SK-N-SH (cell line): ENCODE measurements at regions not wholly inside any gene's neighbourhood (a gene's known extent, or its start where the extent isn't known, plus 50 kb on each side); places are given as distances from the start of the nearest gene placed in this dataset.

Source experiments
- CTCF ChIA-PET: fragments of 300-600, 350-600 bp; formaldehyde crosslinking; extraction: SDS; loops from one replicate; lab custom pipeline; 2021; lab: Yijun Ruan, JAX
- POLR2A ChIA-PET: fragments of 350-600 bp; sonication (Branson Sonifier 250); formaldehyde crosslinking; extraction: SDS; loops from one replicate; lab custom pipeline; 2020; ENCODE audit warnings: antibody characterized with exemption, inconsistent platforms; lab: Yijun Ruan, JAX
- DNase-seq: peaks from one replicate; pipeline ENCODE4 v3.0.0; 2012
- H2AFZ ChIP-seq: fragments of 200-600 bp; sonication (generic); 2 replicates; pipeline ENCODE4 v1.8.1; 2016; ENCODE audit warnings: antibody characterized with exemption, mild to moderate bottlenecking, low read depth
- H3F3A ChIP-seq: fragments of 200-600 bp; sonication (generic); replicated peaks from 2 replicates; pipeline ENCODE3; 2016; ENCODE audit warnings: antibody characterized with exemption, mild to moderate bottlenecking; ENCODE audit not compliant: insufficient read depth
- H3K27ac ChIP-seq, 2 experiments: fragments of 200-500 bp in 1 of 2; fragments of 200-600 bp in 1 of 2; sonication (Bioruptor generic) in 1 of 2; sonication (generic), shearing (Covaris generic) in 1 of 2; 2 replicates each; pipeline versions ENCODE4 v1.5.1 to v1.6.1; 2014 to 2016; ENCODE audit warnings: low read depth in 2 of 2, inconsistent platforms in 1 of 2, low read length in 1 of 2, mild to moderate bottlenecking in 1 of 2, mixed read lengths in 1 of 2
- H3K27me3 ChIP-seq: fragments of 200-600 bp; sonication (generic), shearing (Covaris generic); 2 replicates; pipeline ENCODE4 v1.6.1; 2016; ENCODE audit warnings: mixed run types; ENCODE audit not compliant: insufficient read depth
- H3K36me3 ChIP-seq, 2 experiments: fragments of 200-500 bp in 1 of 2; fragments of 200-600 bp in 1 of 2; sonication (Bioruptor generic) in 1 of 2; sonication (generic) in 1 of 2; replicated peaks in 1 of 2; 2 replicates each; pipeline versions ENCODE3 to v1.5.1; 2014 to 2016; ENCODE audit warnings: low read length in 1 of 2, mild to moderate bottlenecking in 1 of 2; ENCODE audit not compliant: insufficient read depth in 2 of 2, control insufficient read depth in 1 of 2
- H3K4me1 ChIP-seq, 2 experiments: fragments of 200-500 bp in 1 of 2; fragments of 200-600 bp in 1 of 2; sonication (Bioruptor generic) in 1 of 2; sonication (generic), shearing (Covaris generic) in 1 of 2; 2 replicates each; pipeline versions ENCODE4 v1.5.1 to v1.6.1; 2014 to 2016; ENCODE audit warnings: low read depth in 1 of 2, low read length in 1 of 2, mixed run types in 1 of 2; ENCODE audit not compliant: insufficient read depth in 2 of 2, control insufficient read depth in 1 of 2
- H3K4me2 ChIP-seq: fragments of 200-600 bp; sonication (generic), shearing (Covaris generic); 2 replicates; pipeline ENCODE4 v1.6.1; 2017; ENCODE audit warnings: mixed run types
- H3K4me3 ChIP-seq, 2 experiments: fragments of 200-500 bp in 1 of 2; fragments of 200-600 bp in 1 of 2; sonication (Bioruptor generic) in 1 of 2; sonication (generic), shearing (Covaris generic) in 1 of 2; 2 replicates each; pipeline versions ENCODE4 v1.5.1 to v1.8.1; 2014 to 2016; ENCODE audit warnings: low read depth in 2 of 2, inconsistent platforms in 1 of 2, low read length in 1 of 2, mild to moderate bottlenecking in 1 of 2, mixed read lengths in 1 of 2, moderate library complexity in 1 of 2
- H3K79me2 ChIP-seq: fragments of 200-600 bp; sonication (generic); 2 replicates; pipeline ENCODE4 v1.8.1; 2017; ENCODE audit warnings: mild to moderate bottlenecking; ENCODE audit not compliant: insufficient read depth
- H3K9ac ChIP-seq: fragments of 200-600 bp; sonication (generic); 2 replicates; pipeline ENCODE4 v1.6.1; 2017; ENCODE audit warnings: mixed run types
- H3K9me2 ChIP-seq: fragments of 200-600 bp; sonication (generic); 2 replicates; pipeline ENCODE4 v1.6.1; 2017; ENCODE audit warnings: mixed run types
- H3K9me3 ChIP-seq: fragments of 200-600 bp; sonication (generic); 2 replicates; pipeline ENCODE4 v1.6.1; 2017; ENCODE audit warnings: mixed run types, mild to moderate bottlenecking, moderate library complexity
- H4K20me1 ChIP-seq: fragments of 200-600 bp; sonication (generic); 2 replicates; pipeline ENCODE4 v1.6.1; 2017; ENCODE audit warnings: mild to moderate bottlenecking, mixed run types; ENCODE audit not compliant: insufficient read depth
- CHD2 ChIP-seq: fragments of 150-350 bp; IDR thresholded peaks from 2 replicates; pipeline ENCODE4 v1.6.1; 2018; ENCODE audit warnings: low read length; ENCODE audit not compliant: partially characterized antibody
- EP300 ChIP-seq, 2 experiments: IDR thresholded peaks; 2 replicates each; pipeline versions ENCODE4 v1.4.0 to v1.6.1; 2012; ENCODE audit warnings: borderline replicate concordance in 1 of 2, low read depth in 1 of 2, low read length in 1 of 2
- FOXM1 ChIP-seq: IDR thresholded peaks from 2 replicates; pipeline ENCODE4 v1.4.0; 2012; ENCODE audit warnings: low read depth, mild to moderate bottlenecking
- GABPA ChIP-seq: IDR thresholded peaks from 2 replicates; pipeline ENCODE4 v1.4.0; 2012; ENCODE audit warnings: low read depth, mild to moderate bottlenecking
- GATA2 ChIP-seq: sonication (generic); formaldehyde crosslinking; IDR thresholded peaks from 2 replicates; pipeline ENCODE4 v1.5.0; 2020; ENCODE audit warnings: mild to moderate bottlenecking, missing genetic modification reagents
- JUND ChIP-seq: IDR thresholded peaks from 2 replicates; pipeline ENCODE4 v1.4.0; 2012
- MEF2A ChIP-seq: IDR thresholded peaks from 2 replicates; pipeline ENCODE4 v1.4.0; 2012; ENCODE audit warnings: low read depth, borderline replicate concordance
- MXI1 ChIP-seq: IDR thresholded peaks from 2 replicates; pipeline ENCODE4 v1.6.1; 2012; ENCODE audit warnings: mild to moderate bottlenecking, low read depth, low read length, improper control_type of control experiment
- NFIC ChIP-seq: IDR thresholded peaks from 2 replicates; pipeline ENCODE4 v1.4.0; 2012; ENCODE audit warnings: borderline replicate concordance
- NRF1 ChIP-seq: IDR thresholded peaks from 2 replicates; pipeline ENCODE4 v1.6.1; 2012; ENCODE audit warnings: low read depth, mild to moderate bottlenecking, low read length
- POLR2AphosphoS5 ChIP-seq: IDR thresholded peaks from 2 replicates; pipeline ENCODE4 v1.6.1; 2012; ENCODE audit warnings: low read depth, low read length
- RFX5 ChIP-seq: IDR thresholded peaks from 2 replicates; pipeline ENCODE4 v1.6.1; 2012; ENCODE audit warnings: mild to moderate bottlenecking, improper control_type of control experiment, low read length
- SMC3 ChIP-seq: IDR thresholded peaks from 2 replicates; pipeline ENCODE4 v1.6.1; 2012; ENCODE audit warnings: low read depth, low read length, improper control_type of control experiment
- TAF1 ChIP-seq: IDR thresholded peaks from 2 replicates; pipeline ENCODE4 v1.6.1; 2012; ENCODE audit warnings: low read depth, mild to moderate bottlenecking, low read length, moderate library complexity, borderline replicate concordance
- TCF12 ChIP-seq: IDR thresholded peaks from 2 replicates; pipeline ENCODE4 v1.4.0; 2012
- WGBS: methylation state at CpG from one replicate; pipeline ENCODE4 v1.1.6; 2017; ENCODE audit warnings: low lambda C conversion rate; 5-methylcytosine and 5-hydroxymethylcytosine counted together
- TF ChIP-seq, protein P1 (sequence below): IDR thresholded peaks from 2 replicates; pipeline ENCODE4; 2012
- TF ChIP-seq, protein P2 (sequence below): IDR thresholded peaks from 2 replicates; pipeline ENCODE4 v1.4.0; 2012; ENCODE audit warnings: low read depth
- TF ChIP-seq, protein P3 (sequence below): IDR thresholded peaks from 2 replicates; pipeline ENCODE4 v1.4.0; 2012; ENCODE audit warnings: low read depth, borderline replicate concordance
- TF ChIP-seq, protein P4 (sequence below): IDR thresholded peaks from 2 replicates; pipeline ENCODE4 v1.6.1; 2012; ENCODE audit warnings: mild to moderate bottlenecking, low read depth, low read length, moderate library complexity

DNA sequence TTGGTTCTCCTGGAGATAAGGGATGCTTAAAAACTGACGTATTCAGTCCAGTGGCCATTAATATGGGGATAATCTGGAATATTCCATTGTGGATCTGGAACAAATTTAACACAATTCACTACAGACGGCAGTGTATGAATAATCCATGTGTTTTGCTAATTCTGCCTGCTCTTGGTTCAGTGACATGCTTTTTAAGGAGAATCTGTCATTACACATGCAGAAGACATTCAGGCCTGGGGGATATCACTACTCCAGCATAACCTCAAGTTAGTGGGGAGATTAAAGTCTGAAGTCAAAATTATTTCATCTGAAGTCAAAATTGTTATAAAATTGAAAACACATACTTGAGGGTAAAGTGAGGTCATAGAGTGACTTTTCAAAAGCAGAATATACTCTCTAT, 789.3 kb downstream of the USP25 start (continued):
- TF ChIP-seq MXI1 = no peak
- no peak for TF ChIP-seq RFX5
- TF ChIP-seq, protein P1, sequence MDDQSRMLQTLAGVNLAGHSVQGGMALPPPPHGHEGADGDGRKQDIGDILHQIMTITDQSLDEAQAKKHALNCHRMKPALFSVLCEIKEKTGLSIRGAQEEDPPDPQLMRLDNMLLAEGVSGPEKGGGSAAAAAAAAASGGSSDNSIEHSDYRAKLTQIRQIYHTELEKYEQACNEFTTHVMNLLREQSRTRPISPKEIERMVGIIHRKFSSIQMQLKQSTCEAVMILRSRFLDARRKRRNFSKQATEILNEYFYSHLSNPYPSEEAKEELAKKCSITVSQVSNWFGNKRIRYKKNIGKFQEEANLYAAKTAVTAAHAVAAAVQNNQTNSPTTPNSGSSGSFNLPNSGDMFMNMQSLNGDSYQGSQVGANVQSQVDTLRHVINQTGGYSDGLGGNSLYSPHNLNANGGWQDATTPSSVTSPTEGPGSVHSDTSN = no peak

DNA sequence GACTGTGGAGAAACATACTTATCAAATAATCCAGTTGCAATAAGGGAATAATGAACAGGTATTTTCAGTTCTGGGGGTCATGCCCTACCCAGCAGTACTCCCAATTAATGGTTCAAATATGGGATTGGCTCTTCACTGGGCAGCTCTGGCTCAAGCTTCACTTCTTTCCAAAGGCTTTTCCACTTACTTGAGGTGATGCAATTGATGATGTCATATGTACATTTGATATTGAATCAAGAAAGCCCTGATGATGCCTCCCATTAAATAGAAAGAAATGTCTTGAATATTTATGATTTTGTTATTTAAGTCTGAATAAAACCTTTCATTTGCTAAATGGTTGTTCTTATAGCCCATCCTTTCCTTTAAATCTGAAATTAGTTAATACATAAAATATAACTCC, 789.9 kb downstream of the USP25 start:
- no peak overlapping the region for H2AFZ ChIP-seq
- no peak overlapping the region for H3K4me3 ChIP-seq
- no peak overlapping the region for H3K9ac ChIP-seq
- H3K27ac ChIP-seq = no peak overlapping the region
- TF ChIP-seq SMC3 (no peak), JUND (no peak), TCF12 (no peak), NFIC (no peak), MEF2A (no peak), NRF1 (no peak), MXI1 (no peak), TAF1 (no peak), GABPA (no peak), FOXM1 (no peak), CHD2 (no peak), RFX5 (no peak)
- TF ChIP-seq, protein P2, sequence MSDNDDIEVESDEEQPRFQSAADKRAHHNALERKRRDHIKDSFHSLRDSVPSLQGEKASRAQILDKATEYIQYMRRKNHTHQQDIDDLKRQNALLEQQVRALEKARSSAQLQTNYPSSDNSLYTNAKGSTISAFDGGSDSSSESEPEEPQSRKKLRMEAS = no peak
- TF ChIP-seq, protein P3, sequence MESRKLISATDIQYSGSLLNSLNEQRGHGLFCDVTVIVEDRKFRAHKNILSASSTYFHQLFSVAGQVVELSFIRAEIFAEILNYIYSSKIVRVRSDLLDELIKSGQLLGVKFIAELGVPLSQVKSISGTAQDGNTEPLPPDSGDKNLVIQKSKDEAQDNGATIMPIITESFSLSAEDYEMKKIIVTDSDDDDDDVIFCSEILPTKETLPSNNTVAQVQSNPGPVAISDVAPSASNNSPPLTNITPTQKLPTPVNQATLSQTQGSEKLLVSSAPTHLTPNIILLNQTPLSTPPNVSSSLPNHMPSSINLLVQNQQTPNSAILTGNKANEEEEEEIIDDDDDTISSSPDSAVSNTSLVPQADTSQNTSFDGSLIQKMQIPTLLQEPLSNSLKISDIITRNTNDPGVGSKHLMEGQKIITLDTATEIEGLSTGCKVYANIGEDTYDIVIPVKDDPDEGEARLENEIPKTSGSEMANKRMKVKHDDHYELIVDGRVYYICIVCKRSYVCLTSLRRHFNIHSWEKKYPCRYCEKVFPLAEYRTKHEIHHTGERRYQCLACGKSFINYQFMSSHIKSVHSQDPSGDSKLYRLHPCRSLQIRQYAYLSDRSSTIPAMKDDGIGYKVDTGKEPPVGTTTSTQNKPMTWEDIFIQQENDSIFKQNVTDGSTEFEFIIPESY = no peak
- TF ChIP-seq, all 33 proteins: peak for 0
- Histone ChIP-seq H3K9me3 (no peaks in the 10 kb centered on the region), H3K27me3 (no peaks in the 10 kb centered on the region), H3F3A (no peaks in the 10 kb centered on the region), H3K9me2 (no peaks in the 10 kb centered on the region), H3K4me1 (no peaks in the 10 kb centered on the region), H3K79me2 (no peaks in the 10 kb centered on the region), H3K36me3 (no peaks in the 10 kb centered on the region), H4K20me1 (no peaks in the 10 kb centered on the region), H3K4me2 (no peak overlapping the region)
- ChIA-PET CTCF (no interaction called here), POLR2A (no interaction called here)
- no peak for DNase-seq

DNA sequence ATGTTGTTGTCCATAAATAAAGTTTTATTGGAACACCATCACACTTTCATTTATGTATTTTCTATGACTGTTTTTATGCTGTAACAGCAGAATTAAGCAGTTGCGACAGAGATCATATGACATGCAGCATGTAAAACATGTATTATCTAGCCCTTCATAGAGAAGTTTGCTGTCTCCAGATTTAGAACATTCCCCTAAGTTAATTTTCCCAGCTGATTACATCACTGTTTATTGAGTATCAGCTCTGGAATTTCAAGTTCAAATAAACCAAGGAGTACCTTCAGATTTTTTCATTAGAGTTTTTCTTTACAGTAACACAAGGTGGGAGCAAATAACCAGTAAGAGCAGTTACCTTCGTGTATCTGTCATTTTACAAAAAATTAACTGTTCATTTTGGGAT, 792.8 kb downstream of the USP25 start:
- no peak for TF ChIP-seq EP300 (IDR thresholded peaks at IDR 0.05; ENCODE audit: borderline replicate concordance in 1 of 2, low read depth in 1 of 2, low read length in 1 of 2)
- no peak for TF ChIP-seq POLR2AphosphoS5
- TF ChIP-seq, protein P1 = no peak
- TF ChIP-seq GATA2 (CRISPR knock-in tag) = no peak
- TF ChIP-seq FOXM1 = no peak
- TF ChIP-seq, protein P4, sequence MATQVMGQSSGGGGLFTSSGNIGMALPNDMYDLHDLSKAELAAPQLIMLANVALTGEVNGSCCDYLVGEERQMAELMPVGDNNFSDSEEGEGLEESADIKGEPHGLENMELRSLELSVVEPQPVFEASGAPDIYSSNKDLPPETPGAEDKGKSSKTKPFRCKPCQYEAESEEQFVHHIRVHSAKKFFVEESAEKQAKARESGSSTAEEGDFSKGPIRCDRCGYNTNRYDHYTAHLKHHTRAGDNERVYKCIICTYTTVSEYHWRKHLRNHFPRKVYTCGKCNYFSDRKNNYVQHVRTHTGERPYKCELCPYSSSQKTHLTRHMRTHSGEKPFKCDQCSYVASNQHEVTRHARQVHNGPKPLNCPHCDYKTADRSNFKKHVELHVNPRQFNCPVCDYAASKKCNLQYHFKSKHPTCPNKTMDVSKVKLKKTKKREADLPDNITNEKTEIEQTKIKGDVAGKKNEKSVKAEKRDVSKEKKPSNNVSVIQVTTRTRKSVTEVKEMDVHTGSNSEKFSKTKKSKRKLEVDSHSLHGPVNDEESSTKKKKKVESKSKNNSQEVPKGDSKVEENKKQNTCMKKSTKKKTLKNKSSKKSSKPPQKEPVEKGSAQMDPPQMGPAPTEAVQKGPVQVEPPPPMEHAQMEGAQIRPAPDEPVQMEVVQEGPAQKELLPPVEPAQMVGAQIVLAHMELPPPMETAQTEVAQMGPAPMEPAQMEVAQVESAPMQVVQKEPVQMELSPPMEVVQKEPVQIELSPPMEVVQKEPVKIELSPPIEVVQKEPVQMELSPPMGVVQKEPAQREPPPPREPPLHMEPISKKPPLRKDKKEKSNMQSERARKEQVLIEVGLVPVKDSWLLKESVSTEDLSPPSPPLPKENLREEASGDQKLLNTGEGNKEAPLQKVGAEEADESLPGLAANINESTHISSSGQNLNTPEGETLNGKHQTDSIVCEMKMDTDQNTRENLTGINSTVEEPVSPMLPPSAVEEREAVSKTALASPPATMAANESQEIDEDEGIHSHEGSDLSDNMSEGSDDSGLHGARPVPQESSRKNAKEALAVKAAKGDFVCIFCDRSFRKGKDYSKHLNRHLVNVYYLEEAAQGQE = no peak
- TF ChIP-seq, all 33 proteins: peak for 0
- 70% methylated on average over 2 of the region's 2 CpGs for WGBS
- no peak overlapping the region for H3K9ac ChIP-seq
- no peaks in the 10 kb centered on the region for H3F3A ChIP-seq
- H3K79me2 ChIP-seq = no peaks in the 10 kb centered on the region
- H3K9me3 ChIP-seq = no peaks in the 10 kb centered on the region
- H2AFZ ChIP-seq = no peak overlapping the region
- ChIA-PET POLR2A (no interaction called here), CTCF (no interaction called here)
- DNase-seq = no peak
- no peaks in the 10 kb centered on the region for H4K20me1 ChIP-seq
- H3K27me3 ChIP-seq = no peaks in the 10 kb centered on the region
- no peak overlapping the region for H3K27ac ChIP-seq
- H3K9me2 ChIP-seq = no peaks in the 10 kb centered on the region
- H3K4me3 ChIP-seq = no peak overlapping the region
- H3K4me1 ChIP-seq = no peaks in the 10 kb centered on the region
- no peak overlapping the region for H3K4me2 ChIP-seq
- H3K36me3 ChIP-seq = no peaks in the 10 kb centered on the region
